Muscle layer of colon (tissue), 2 donors: ENCODE measurements at regions not wholly inside any gene's neighbourhood (a gene's known extent, or its start where the extent isn't known, plus 50 kb on each side); places are given as distances from the start of the nearest gene placed in this dataset.

Experiments used
- H3K27ac ChIP-seq: one replicate; pipeline ENCODE4 v1.7.0; 2013; ENCODE audit warnings: low read depth, mild to moderate bottlenecking, low read length, moderate library complexity
- H3K27me3 ChIP-seq, 2 donors: one replicate each; pipeline ENCODE4 v1.7.0; 2013; ENCODE audit warnings: low read length in 2 of 2, mild to moderate bottlenecking in 2 of 2; ENCODE audit not compliant: insufficient read depth in 2 of 2, control insufficient read depth in 1 of 2
- H3K36me3 ChIP-seq: one replicate; pipeline ENCODE4 v1.7.0; 2013; ENCODE audit warnings: mild to moderate bottlenecking, low read length; ENCODE audit not compliant: insufficient read depth
- H3K4me1 ChIP-seq: one replicate; pipeline ENCODE4 v1.7.0; 2013; ENCODE audit warnings: mild to moderate bottlenecking, low read length; ENCODE audit not compliant: insufficient read depth
- H3K4me3 ChIP-seq, 2 donors: one replicate each; pipeline ENCODE4 v1.7.0; 2013; ENCODE audit warnings: low read length in 2 of 2, low read depth in 1 of 2, mild to moderate bottlenecking in 1 of 2, moderate library complexity in 1 of 2
- H3K9ac ChIP-seq: one replicate; pipeline ENCODE4 v1.7.0; 2013; ENCODE audit warnings: low read length
- H3K9me3 ChIP-seq: one replicate; pipeline ENCODE4 v1.7.0; 2013; ENCODE audit warnings: mild to moderate bottlenecking, low read length
- donor health status: abdominal sarcoma.
- donor health status: Adenocarcinoma of cecum.

DNA sequence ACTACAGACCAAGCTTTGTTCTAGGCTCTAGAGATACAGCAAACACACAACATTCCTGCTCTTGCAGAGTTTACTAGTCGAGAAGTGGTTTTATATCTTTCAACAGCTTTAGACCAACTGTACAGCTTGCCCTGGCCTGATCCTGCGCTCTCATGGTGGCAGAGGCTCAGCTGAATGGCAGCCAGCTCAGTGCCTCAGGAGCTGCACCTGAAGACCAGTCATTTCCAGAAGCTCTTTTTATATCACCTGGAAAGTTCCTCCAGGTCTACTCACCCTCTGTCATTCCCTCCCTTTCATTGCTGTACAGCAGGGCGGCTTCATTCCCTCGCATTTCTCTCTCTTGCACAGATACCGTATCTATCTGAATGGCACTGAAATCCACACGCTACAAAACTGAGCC, 319.8 kb downstream of the GATA3 start:
- Histone ChIP-seq H3K27me3 (no peaks in the 10 kb centered on the region), H3K27ac (no peak overlapping the region), H3K9ac (no peak overlapping the region), H3K4me1 (no peaks in the 10 kb centered on the region), H3K9me3 (no peaks in the 10 kb centered on the region), H3K4me3 (no peak overlapping the region), H3K36me3 (no peaks in the 10 kb centered on the region)

DNA sequence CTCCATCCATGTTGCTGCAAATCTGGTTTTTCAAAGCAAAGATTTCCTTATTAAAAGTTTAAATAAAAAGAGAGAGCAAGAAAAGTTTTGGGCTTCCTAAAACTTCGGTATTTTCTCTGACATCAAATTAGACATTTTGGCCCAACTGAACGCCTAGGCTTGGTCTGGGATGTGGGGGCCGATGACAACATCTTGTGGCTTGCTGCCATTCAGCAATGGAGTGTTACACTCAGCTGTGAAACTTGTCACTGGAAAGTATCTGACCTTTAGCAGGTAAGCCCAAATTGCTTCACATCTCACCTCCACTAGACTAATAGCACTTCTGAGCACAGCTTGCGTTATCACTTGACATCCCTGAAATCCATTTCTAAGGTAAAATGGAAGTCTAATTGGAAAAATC, 320.6 kb downstream of the GATA3 start:
- Histone ChIP-seq H3K4me1 (no peaks in the 10 kb centered on the region), H3K9ac (no peak overlapping the region), H3K36me3 (no peaks in the 10 kb centered on the region), H3K9me3 (no peaks in the 10 kb centered on the region), H3K4me3 (no peak overlapping the region), H3K27ac (no peak overlapping the region), H3K27me3 (no peaks in the 10 kb centered on the region)

- no peaks in the 10 kb centered on the region for H3K4me1 ChIP-seq
- no peak overlapping the region for H3K9ac ChIP-seq
- H3K36me3 ChIP-seq, result no peaks in the 10 kb centered on the region
- no peaks in the 10 kb centered on the region for H3K9me3 ChIP-seq
- no peaks in the 10 kb centered on the region for H3K27me3 ChIP-seq
- no peak overlapping the region for H3K27ac ChIP-seq
- no peak overlapping the region for H3K4me3 ChIP-seq
Measured at GRCh38 chr10:8378198-8378983, 323.9 kb downstream of the GATA3 start.

DNA sequence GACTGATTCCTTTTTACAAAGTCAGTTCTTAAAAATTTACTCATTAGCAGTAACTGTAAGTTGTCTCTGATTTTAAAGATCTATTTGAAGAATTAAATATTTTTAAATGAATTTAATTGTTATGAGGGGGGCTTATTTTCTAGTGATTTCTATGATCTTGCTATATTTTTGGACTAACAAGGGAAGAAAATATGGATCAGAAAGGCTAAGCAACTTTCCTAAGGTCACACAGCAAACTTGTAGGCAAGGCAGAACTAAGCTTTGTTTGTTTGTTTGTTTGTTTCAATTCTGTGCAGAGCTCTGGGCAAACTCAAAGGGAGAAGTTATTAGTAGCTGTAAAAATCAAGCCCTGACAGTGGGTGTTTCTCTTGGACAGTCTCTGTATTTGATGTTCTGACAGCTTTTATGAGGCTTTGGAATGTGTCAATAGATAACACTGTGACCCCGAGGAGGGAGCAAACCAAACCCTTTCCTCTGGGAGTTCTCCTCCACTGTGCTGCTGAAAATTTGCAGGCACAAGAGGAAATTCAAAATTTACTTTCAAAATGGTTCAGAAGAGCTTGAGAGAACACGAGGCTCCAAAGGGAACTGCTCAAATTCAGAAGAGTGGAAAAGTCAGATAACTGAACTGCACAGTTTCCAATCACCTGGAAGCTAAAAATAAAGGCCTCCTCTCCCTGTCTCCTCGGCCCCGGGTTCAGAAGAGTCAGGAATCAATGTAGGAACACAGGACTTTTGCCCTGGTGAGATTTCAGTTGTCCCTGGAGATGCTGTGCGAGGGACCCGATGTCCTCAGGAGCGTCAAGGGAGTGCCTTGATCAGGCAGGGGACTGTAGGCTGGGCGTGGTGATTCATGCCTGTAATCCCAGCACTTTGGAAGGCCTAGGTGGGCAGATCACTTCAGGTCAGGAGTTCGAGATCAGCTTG, 325.7 kb downstream of the GATA3 start:
- Histone ChIP-seq H3K27ac (no peak overlapping the region), H3K36me3 (no peaks in the 10 kb centered on the region), H3K4me3 (no peak overlapping the region), H3K27me3 (no peaks in the 10 kb centered on the region), H3K9ac (no peak overlapping the region), H3K9me3 (no peaks in the 10 kb centered on the region), H3K4me1 (no peaks in the 10 kb centered on the region)

DNA sequence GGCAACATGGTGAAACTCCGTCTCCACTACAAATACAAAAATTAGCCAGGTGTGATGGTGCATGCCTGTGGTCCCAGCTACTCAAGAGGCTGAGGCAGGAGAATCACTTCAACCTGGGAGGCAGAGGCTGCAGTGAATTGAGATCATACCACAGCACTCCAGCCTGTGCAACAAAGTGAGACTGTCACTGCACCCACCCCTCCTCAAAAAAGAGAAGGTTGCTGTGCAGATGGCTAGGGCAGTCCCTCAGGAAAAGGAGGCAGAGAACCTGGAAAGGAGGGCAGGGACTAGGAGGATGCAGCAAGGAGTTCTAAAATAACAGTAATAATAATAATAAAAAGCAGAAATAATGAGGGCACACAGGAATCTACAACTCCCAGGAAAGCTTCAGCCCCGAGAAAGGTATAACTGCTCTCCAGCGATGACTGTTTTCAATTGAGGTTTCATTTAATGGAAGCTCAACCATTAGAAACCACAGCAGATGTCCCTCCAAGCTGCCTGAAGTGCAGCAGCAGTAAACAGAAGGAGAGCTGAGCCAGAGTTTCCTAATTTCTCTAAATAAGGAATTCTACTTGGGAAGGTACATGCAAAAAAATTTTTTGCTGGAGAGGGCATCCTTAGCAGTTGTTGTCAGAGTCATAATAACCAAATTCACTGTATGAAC, 326.5 kb downstream of the GATA3 start:
- H3K4me1 ChIP-seq, result no peaks in the 10 kb centered on the region
- H3K9ac ChIP-seq, result no peak overlapping the region
- no peak overlapping the region for H3K27ac ChIP-seq
- no peaks in the 10 kb centered on the region for H3K9me3 ChIP-seq
- no peaks in the 10 kb centered on the region for H3K27me3 ChIP-seq
- H3K36me3 ChIP-seq, result no peaks in the 10 kb centered on the region
- no peak overlapping the region for H3K4me3 ChIP-seq

GRCh38 chr10:8386781-8387180, 332.3 kb downstream of the GATA3 start:
- no peak overlapping the region for H3K27ac ChIP-seq
- no peaks in the 10 kb centered on the region for H3K4me1 ChIP-seq
- no peak overlapping the region for H3K9ac ChIP-seq
- H3K9me3 ChIP-seq, result no peaks in the 10 kb centered on the region
- H3K27me3 ChIP-seq, result no peaks in the 10 kb centered on the region
- no peaks in the 10 kb centered on the region for H3K36me3 ChIP-seq
- no peak overlapping the region for H3K4me3 ChIP-seq

DNA sequence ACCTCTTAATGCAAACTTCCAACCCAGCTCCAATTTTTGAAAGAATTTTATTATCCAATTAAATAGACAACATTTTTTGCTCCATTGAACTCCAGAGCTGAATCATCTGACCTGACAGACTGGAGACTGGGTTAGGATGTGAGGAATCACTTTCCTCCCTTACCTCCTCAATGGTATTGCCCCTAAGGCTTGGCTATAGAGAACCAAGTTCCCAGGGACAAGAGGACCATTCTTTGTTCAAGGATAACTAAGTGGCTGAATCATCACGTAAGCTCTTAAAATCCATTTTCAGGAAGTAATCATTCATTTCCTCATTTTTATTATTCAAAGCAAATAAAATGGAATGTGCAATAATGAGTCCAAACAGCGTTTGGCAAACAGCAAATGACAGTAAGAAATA, 335.1 kb downstream of the GATA3 start:
- Histone ChIP-seq H3K4me1 (no peaks in the 10 kb centered on the region), H3K4me3 (no peak overlapping the region), H3K36me3 (no peaks in the 10 kb centered on the region), H3K27ac (no peak overlapping the region), H3K27me3 (no peaks in the 10 kb centered on the region), H3K9me3 (no peaks in the 10 kb centered on the region), H3K9ac (no peak overlapping the region)

DNA sequence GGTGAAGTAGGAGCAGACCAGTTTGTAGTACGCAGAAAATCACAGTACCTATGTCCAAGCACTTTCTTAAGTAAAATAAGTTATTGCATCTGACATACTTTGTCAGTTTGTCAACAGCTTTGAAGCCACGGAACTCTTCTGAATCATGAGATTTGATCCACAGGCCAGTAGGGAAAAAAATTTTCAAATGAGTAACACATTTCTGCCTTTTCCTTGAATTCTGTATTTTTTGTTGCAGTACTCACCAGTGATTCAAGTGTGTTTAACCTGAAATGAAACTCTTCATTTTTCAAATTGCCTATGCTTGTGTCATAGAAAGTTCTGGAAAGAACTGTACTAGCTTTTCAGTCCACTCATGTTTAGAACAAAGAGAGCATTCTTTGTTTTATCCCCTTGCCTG, 337.7 kb downstream of the GATA3 start:
- H3K27me3 ChIP-seq, result no peaks in the 10 kb centered on the region
- no peaks in the 10 kb centered on the region for H3K36me3 ChIP-seq
- H3K9me3 ChIP-seq, result no peaks in the 10 kb centered on the region
- no peak overlapping the region for H3K27ac ChIP-seq
- H3K4me3 ChIP-seq, result no peak overlapping the region
- H3K9ac ChIP-seq, result no peak overlapping the region
- no peaks in the 10 kb centered on the region for H3K4me1 ChIP-seq

GRCh38 chr10:8393531-8393930, 339.0 kb downstream of the GATA3 start:
- no peak overlapping the region for H3K4me3 ChIP-seq
- no peak overlapping the region for H3K9ac ChIP-seq
- no peaks in the 10 kb centered on the region for H3K9me3 ChIP-seq
- H3K4me1 ChIP-seq, result no peaks in the 10 kb centered on the region
- H3K36me3 ChIP-seq, result no peaks in the 10 kb centered on the region
- no peak overlapping the region for H3K27ac ChIP-seq
- no peaks in the 10 kb centered on the region for H3K27me3 ChIP-seq

- H3K36me3 ChIP-seq, result no peaks in the 10 kb centered on the region
- H3K27ac ChIP-seq, result no peak overlapping the region
- H3K9ac ChIP-seq, result no peak overlapping the region
- H3K4me1 ChIP-seq, result no peaks in the 10 kb centered on the region
- no peaks in the 10 kb centered on the region for H3K27me3 ChIP-seq
- no peaks in the 10 kb centered on the region for H3K9me3 ChIP-seq
- H3K4me3 ChIP-seq, result no peak overlapping the region
Measured at GRCh38 chr10:8396675-8397074, 342.2 kb downstream of the GATA3 start.

- Histone ChIP-seq H3K9me3 (no peaks in the 10 kb centered on the region), H3K4me1 (no peaks in the 10 kb centered on the region), H3K27me3 (no peaks in the 10 kb centered on the region), H3K27ac (no peak overlapping the region), H3K36me3 (no peaks in the 10 kb centered on the region), H3K4me3 (no peak overlapping the region), H3K9ac (no peak overlapping the region)
Measured at GRCh38 chr10:8398771-8399170, 344.3 kb downstream of the GATA3 start.
